ENCODE measurements at regions not wholly inside any gene's neighbourhood (a gene's known extent, or its start where the extent isn't known, plus 50 kb on each side); places are given as distances from the start of the nearest gene placed in this dataset.
"Not testable (repeated sequence)": the region's sequence is repeated elsewhere in the genome, so short reads cannot be mapped to it uniquely, and the experiment has no call there.

DNA sequence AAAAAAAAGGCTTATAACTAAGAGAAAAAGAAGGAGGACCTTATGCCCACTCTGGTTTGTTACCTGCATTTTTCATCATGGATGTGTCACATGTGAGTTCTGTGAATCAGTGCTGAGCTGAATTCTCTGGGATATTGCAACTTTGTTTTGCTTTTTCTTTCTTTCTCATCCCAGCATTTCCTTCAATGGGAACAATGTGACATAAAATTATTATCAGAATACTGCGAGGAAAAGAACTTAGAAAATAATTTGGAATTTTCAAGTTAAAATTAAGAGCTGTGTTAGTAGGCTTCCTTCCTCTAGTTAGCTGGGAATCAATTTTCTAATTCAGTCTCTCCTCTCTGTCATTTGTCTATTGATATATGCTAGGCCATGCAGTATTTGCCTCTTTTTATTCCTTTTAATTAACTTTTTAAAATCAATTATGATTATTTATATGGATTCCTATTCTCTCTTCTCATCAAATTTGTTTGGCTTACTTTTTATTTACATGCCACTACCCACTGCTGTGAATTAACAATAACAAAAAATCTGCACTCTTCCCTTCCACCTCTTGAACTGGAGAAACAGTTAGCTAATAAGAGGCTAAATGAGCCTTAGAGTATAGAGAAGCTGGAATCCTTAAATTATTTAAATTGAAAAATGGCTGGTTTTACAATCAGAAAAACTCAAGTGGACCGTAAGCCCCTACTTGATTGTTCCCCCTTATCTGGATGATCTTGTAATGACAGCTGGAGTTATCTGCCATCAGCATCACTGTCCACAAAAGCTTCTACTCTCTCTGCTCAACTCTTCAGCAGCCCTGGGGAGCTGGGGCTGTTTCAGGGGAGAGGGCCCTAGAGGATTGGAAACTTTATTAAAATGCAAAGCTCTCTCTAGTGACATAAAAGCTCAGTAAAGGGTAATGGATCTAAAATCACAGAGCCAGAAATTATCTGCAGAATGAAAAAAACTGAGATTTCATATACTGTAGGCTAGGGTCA is 95.3 kb upstream of the SOX2 start:
- DNase-seq (ENCODE audit: low spot score): no peak
- no peak for ATAC-seq
- no peak overlapping the region for H3K4me3 Mint-ChIP-seq

DNA sequence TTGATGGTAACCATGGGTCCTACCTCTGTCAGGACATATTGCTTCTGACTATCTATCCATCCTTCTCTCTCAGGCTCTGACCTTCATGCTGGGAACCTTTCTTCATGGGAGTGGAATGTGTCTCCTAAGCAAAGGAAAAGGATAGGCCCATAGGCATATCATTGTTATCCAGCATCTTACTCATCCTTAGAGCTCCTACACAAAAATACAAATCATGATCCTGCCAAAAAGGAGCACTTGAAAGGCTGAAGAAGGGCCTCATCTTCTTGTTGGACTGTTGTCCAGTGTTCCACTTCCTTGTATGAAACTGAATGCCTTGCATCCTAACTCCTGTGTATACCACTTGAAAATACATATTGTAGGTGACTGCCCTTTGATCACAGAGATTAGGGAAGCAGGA is 96.1 kb upstream of the SOX2 start:
- H3K9me3 Mint-ChIP-seq: peaks cover 2% of the 10 kb centered on the region
- H3K36me3 Mint-ChIP-seq: no peaks in the 10 kb centered on the region
- ATAC-seq (no peak), DNase-seq (ENCODE audit: low spot score) (no peak)
- H3K4me3 Mint-ChIP-seq: no peak overlapping the region
- H3K27me3 Mint-ChIP-seq: no peaks in the 10 kb centered on the region
- H3K27ac Mint-ChIP-seq: no peak overlapping the region
- no peaks in the 10 kb centered on the region for H3K4me1 Mint-ChIP-seq (ENCODE audit: low read depth in 2 of 2)

More for the DNA sequence above, 95.3 kb upstream of the SOX2 start:
- Mint-ChIP-seq H3K9me3 (peaks cover 2% of the 10 kb centered on the region), H3K36me3 (no peaks in the 10 kb centered on the region), H3K27ac (no peak overlapping the region), H3K4me1 (ENCODE audit: low read depth in 2 of 2) (no peaks in the 10 kb centered on the region), H3K27me3 (no peaks in the 10 kb centered on the region)

DNA sequence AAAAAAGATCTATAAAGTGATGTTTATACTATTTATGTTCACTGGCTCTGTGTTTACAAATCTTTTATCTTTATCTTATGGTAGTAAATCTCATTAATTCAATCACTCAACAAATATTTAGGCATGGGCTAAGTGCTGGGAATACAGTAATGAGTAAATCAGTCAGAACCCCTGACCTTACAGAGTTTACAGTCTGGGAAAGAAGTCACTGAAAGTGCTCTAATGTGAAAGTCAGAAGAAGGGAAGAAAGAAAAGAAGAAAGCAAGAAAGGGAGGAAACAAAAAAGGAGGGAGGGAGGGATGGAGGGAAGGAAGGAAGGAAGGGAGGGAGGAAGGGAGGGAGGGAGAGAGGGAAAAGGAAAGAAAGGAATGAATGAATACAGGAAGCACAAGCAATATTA is 96.8 kb upstream of the SOX2 start:
- no peak overlapping the region for H3K27ac Mint-ChIP-seq

DNA sequence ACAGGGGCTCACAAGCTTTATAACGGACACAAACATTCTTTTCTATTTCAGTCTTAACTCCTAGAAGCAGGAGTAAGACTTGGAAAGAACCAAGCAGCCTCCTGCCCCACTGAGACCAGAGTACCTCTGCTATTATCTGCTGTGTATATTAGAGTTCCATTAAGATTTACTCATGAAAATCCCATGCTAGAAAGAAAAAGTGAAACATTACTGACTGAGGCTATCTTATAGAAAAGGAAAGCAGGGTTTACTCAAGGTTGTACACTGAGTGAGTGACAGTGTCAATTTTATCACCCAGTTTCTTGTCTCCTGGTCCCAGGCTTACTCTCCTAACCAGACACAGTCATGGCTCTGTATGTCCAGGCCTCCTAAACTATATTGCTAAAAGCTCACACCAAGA is 97.9 kb upstream of the SOX2 start:
- no peak for ATAC-seq
- Mint-ChIP-seq H3K4me1 (ENCODE audit: low read depth in 2 of 2) (no peaks in the 10 kb centered on the region), H3K27ac (no peak overlapping the region), H3K36me3 (no peaks in the 10 kb centered on the region), H3K9me3 (no peaks in the 10 kb centered on the region), H3K27me3 (no peaks in the 10 kb centered on the region), H3K4me3 (no peak overlapping the region)
- no peak for DNase-seq (ENCODE audit: low spot score)

More for the DNA sequence above, 96.8 kb upstream of the SOX2 start:
- DNase-seq (ENCODE audit: low spot score) (no peak), ATAC-seq (no peak)
- H3K9me3 Mint-ChIP-seq: no peaks in the 10 kb centered on the region
- no peaks in the 10 kb centered on the region for H3K36me3 Mint-ChIP-seq
- no peak overlapping the region for H3K4me3 Mint-ChIP-seq
- no peaks in the 10 kb centered on the region for H3K4me1 Mint-ChIP-seq (ENCODE audit: low read depth in 2 of 2)
- no peaks in the 10 kb centered on the region for H3K27me3 Mint-ChIP-seq

DNA sequence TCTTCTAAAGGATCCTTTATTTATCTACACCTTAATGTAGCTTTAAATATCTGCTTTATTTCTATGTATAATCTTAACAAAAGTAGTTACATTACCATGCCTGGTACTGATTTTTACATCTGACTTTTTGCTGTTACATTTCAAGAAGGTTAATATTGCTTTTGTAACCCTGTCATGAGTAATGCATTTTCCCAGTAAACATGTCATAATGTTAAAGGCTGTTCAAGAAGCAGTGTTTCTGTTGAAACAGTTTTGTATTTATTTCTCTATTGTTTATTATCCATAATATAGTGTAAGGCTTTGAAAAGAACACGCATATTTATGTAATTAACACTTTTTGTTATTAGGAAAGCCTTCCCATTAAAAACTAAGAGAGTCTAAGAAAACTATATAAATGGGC is 98.5 kb upstream of the SOX2 start:
- Mint-ChIP-seq H3K9me3 (no peaks in the 10 kb centered on the region), H3K27me3 (no peaks in the 10 kb centered on the region), H3K4me1 (ENCODE audit: low read depth in 2 of 2) (no peaks in the 10 kb centered on the region), H3K4me3 (no peak overlapping the region), H3K27ac (no peak overlapping the region), H3K36me3 (no peaks in the 10 kb centered on the region)
- no peak for ATAC-seq
- DNase-seq (ENCODE audit: low spot score): no peak

DNA sequence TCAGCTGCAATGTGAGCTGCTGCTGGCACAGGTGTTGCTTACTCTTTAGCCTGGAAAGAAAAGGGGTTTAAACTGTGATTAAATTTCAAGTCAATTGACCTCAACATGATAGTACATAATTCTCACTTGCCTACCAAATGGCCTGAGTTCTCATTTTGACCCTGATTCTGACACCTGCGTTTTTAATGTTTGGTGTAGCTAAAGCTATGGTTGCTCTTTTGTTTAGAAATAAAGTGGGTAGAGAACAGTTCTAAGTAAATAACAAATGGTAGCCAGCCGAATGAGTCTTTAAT is 100.8 kb upstream of the SOX2 start:
- H3K4me1 Mint-ChIP-seq (ENCODE audit: low read depth in 2 of 2): no peaks in the 10 kb centered on the region
- H3K36me3 Mint-ChIP-seq: no peaks in the 10 kb centered on the region
- ATAC-seq: no peak
- H3K27ac Mint-ChIP-seq: no peak overlapping the region
- no peak for DNase-seq (ENCODE audit: low spot score)
- no peaks in the 10 kb centered on the region for H3K27me3 Mint-ChIP-seq
- H3K4me3 Mint-ChIP-seq: no peak overlapping the region
- H3K9me3 Mint-ChIP-seq: no peaks in the 10 kb centered on the region

DNA sequence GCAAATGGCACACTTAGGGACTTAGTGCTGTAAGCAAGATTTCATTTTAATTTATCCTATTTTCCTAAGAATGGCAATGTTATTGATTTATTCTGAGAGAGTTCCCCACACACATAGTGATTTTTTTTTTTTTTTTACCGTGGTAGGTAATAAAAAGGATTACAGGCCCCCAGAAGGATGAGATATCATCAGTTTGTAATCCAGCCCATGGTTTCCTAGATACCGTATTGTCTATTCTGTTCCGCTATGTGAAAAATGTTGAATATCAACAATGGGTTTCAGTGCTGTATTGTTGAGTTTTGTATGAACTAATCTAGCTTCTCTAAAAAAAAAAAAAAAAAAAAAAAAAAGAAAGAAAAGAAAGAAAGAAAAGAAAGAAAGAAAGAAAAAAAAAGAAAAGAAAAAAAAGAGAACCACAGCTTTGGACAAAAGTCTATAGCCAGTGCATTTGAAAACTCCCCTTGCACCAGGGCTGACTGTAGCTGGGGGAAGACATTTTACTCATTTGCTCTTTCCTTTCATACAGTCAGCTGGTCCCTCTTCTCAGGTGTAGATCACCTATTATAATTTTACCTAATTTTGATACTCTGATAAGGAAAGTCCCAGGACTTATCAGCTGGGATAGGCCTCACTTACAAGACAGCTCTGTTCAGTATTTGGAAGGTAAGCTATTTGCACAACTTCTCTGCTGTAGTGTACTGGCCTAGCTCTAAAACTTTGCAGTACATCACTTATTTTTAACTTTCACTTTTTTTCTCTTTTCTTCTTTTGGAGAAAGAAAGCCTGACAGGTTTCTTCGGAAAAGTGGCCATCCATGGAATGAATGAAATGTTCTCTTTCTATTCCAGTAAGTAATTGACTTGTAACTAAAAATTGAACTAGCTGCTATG is 101.4 kb upstream of the SOX2 start:
- DNase-seq (ENCODE audit: low spot score) (no peak), ATAC-seq (no peak)
- Mint-ChIP-seq H3K27ac (no peak overlapping the region), H3K4me3 (no peak overlapping the region), H3K9me3 (peaks cover 4% of the 10 kb centered on the region), H3K27me3 (no peaks in the 10 kb centered on the region), H3K36me3 (no peaks in the 10 kb centered on the region), H3K4me1 (ENCODE audit: low read depth in 2 of 2) (no peaks in the 10 kb centered on the region)

DNA sequence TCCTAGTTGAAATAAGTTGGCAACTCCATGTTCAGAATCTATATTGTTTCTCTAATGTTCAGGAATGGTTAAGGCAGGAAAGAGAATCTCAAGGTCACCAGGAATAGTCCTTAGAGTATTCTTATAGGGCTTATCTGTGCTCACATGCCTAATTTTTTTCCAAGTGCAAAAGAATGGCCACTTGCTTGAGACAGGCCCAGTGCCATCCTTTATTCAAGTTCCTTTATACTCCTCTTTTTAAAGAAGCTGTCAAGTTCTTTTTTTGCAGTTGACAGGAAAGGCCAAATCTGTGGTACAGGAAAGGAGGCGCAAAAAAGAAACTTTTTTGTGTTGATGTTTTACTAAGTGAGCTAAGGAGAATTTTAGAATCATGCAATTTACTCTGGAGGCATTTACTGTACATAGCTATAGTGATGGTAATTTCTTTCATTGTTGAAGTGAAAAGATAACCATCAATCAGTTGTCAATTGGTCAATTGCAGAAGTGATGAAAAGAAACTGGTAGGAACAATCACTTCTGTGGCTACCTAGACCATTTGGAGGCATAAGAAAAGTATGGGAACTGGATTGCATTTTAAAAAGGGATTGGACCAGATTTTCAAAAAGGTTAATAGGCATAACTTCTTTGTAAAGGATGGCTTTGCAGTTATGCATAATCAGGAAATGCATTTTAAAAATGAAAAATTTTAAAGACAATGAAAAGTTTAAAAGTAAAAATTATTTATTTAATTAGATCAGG is 102.5 kb upstream of the SOX2 start:
- ATAC-seq: no peak
- H3K27ac Mint-ChIP-seq: no peak overlapping the region
- peaks cover 4% of the 10 kb centered on the region for H3K9me3 Mint-ChIP-seq
- no peak for DNase-seq (ENCODE audit: low spot score)
- H3K36me3 Mint-ChIP-seq: no peaks in the 10 kb centered on the region
- H3K4me1 Mint-ChIP-seq (ENCODE audit: low read depth in 2 of 2): no peaks in the 10 kb centered on the region
- no peak overlapping the region for H3K4me3 Mint-ChIP-seq
- no peaks in the 10 kb centered on the region for H3K27me3 Mint-ChIP-seq

DNA sequence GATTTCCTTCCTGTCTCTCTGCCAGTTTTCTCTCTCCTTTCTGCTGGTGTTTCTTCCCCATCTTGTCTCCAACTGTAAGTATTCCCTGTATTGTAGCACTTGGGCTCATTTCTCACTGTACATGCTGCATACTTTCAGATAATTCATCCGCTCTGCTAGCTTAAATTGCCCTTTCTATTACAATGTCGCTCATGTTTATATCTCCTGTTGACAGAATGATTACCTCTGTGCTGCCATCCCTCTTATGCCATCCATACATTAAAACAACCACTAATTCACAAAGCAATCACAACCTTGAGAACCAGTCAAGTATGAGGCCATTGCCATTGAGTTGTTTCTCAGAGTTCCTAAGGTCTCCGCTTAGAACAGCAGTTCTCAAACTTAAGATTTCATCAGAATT is 107.5 kb upstream of the SOX2 start:
- H3K36me3 Mint-ChIP-seq: no peaks in the 10 kb centered on the region
- ATAC-seq: no peak
- H3K4me1 Mint-ChIP-seq (ENCODE audit: low read depth in 2 of 2): no peaks in the 10 kb centered on the region
- H3K27ac Mint-ChIP-seq: no peak overlapping the region
- H3K27me3 Mint-ChIP-seq: no peaks in the 10 kb centered on the region
- no peak overlapping the region for H3K4me3 Mint-ChIP-seq
- peaks cover 4% of the 10 kb centered on the region for H3K9me3 Mint-ChIP-seq
- DNase-seq (ENCODE audit: low spot score): no peak

DNA sequence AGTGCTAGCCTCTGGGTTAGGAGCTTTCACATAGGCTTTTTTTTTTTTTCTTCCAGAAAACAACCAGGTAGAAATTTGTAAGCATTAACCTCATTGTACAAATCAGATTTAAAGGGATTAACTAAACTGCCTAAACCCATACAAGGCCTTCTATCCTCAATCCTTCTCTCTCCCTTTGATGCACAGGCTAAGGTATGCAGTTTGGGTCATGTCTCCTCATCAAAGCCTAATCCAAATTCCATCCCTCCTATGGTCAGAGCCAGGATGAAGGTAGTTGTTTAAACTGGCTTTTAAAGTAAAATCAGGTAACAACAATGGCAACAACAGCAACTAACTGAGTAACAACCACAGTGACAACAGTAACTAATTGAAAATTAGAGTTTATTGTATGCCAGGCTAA is 115.6 kb upstream of the SOX2 start:
- H3K27me3 Mint-ChIP-seq: no peaks in the 10 kb centered on the region

DNA sequence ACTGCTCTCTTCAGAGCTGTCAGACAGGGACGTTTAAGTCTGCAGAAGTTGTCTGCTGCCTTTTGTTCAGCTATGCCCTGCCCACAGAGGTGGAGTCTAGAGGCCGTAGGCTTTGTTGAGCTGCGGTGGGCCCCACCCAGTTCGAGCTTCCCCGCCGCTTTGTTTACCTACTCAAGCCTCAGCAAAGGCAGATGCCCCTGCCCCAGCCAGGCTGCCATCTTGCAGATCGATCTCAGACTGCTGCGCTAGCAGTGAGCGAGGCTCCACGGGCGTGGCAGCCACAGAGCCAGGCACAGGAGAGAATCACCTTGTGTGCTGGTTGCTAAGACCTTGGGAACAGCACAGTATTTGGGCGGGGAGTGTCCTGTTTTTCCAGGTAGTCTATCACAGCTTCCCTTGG is 120.8 kb upstream of the SOX2 start:
- H3K4me1 Mint-ChIP-seq (ENCODE audit: low read depth in 2 of 2); DNase-seq (ENCODE audit: low spot score); ATAC-seq; H3K4me3 Mint-ChIP-seq; H3K27ac Mint-ChIP-seq; H3K27me3 Mint-ChIP-seq: not testable (repeated sequence)
- Mint-ChIP-seq H3K9me3 (peaks cover 31% of the 10 kb centered on the region), H3K36me3 (peaks cover 34% of the 10 kb centered on the region)

More for the DNA sequence above, 115.6 kb upstream of the SOX2 start:
- H3K9me3 Mint-ChIP-seq: peaks cover 17% of the 10 kb centered on the region
- DNase-seq (ENCODE audit: low spot score) (no peak), ATAC-seq (no peak)
- peaks cover 14% of the 10 kb centered on the region for H3K36me3 Mint-ChIP-seq
- no peak overlapping the region for H3K27ac Mint-ChIP-seq
- H3K4me3 Mint-ChIP-seq: no peak overlapping the region
- H3K4me1 Mint-ChIP-seq (ENCODE audit: low read depth in 2 of 2): no peaks in the 10 kb centered on the region

DNA sequence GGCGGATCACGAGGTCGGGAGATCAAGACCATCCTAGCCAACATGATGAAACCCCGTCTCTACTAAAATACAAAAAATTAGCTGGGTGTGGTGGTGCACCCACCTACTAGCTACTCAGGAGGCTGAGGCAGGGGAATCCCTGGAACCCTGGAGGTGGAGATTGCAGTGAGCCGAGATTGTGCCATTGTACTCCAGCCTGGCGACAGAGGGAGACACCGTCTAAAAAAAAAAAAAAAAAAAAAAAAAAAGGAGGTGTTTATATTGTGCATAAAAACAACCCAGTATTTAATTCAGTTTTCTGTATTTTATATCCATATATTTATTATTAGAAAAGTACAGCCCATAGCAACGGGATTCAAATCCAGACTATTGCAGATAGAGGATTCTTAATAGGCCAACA is 129.1 kb upstream of the SOX2 start:
- no peak for DNase-seq (ENCODE audit: low spot score)
- no peaks in the 10 kb centered on the region for H3K27me3 Mint-ChIP-seq
- H3K4me3 Mint-ChIP-seq: no peak overlapping the region
- H3K36me3 Mint-ChIP-seq: no peaks in the 10 kb centered on the region
- H3K9me3 Mint-ChIP-seq: peaks cover 9% of the 10 kb centered on the region
- no peak overlapping the region for H3K27ac Mint-ChIP-seq
- no peak for ATAC-seq
- no peaks in the 10 kb centered on the region for H3K4me1 Mint-ChIP-seq (ENCODE audit: low read depth in 2 of 2)

DNA sequence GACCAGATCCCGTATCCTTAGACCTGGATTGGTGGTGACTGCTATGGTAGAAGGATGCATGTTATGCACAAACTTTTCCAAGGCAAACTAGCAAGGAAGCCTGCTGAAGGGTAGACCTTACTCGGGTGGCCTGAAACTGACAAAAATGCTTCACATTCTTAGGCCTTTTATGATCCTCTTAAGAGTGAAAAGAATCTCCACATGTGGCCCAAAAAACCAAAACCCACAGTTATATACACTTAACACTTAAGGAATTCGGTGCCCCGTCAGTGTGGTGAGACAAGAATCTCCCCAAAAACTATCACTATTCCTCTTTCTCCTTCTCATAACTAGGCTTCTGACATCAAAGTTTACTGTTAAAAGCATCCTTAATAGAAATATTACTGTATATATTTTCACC is 130.1 kb upstream of the SOX2 start:
- Mint-ChIP-seq H3K4me3 (no peak overlapping the region), H3K27ac (no peak overlapping the region), H3K9me3 (peaks cover 2% of the 10 kb centered on the region), H3K36me3 (no peaks in the 10 kb centered on the region), H3K27me3 (no peaks in the 10 kb centered on the region), H3K4me1 (ENCODE audit: low read depth in 2 of 2) (no peaks in the 10 kb centered on the region)
- no peak for DNase-seq (ENCODE audit: low spot score)
- no peak for ATAC-seq

DNA sequence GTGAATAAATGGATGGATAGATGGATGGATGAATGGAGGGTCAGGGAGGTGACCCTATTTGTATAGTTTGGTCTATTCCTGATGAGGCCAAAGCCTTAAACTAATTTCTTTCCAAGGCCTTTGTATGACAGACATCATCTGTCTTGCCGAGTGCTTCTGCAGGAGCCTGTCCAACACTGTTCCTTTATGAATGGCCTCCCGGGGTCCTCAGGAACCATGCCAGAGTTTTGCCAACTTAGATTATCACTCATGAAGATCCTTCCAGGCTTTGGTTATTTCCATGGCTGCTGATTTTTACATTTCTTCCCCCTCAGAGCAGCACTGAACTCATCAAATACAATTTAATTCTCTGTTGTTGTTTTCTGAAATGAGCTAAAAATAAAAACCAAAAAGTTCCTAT is 133.0 kb upstream of the SOX2 start:
- ATAC-seq (no peak), DNase-seq (ENCODE audit: low spot score) (no peak)
- H3K9me3 Mint-ChIP-seq: no peaks in the 10 kb centered on the region
- no peak overlapping the region for H3K4me3 Mint-ChIP-seq
- H3K36me3 Mint-ChIP-seq: no peaks in the 10 kb centered on the region
- H3K27me3 Mint-ChIP-seq: no peaks in the 10 kb centered on the region
- no peak overlapping the region for H3K27ac Mint-ChIP-seq
- no peaks in the 10 kb centered on the region for H3K4me1 Mint-ChIP-seq (ENCODE audit: low read depth in 2 of 2)

Measured in natural killer cell treated with Interleukin-12 subunit alpha and Interleukin-12 subunit beta and Interleukin-15 and Interleukin-18, amount 100 ng/mL, for 72 hours (primary cell).